ENCODE measurements at regions not wholly inside any gene's neighbourhood (a gene's known extent, or its start where the extent isn't known, plus 50 kb on each side); places are given as distances from the start of the nearest gene placed in this dataset.

DNA sequence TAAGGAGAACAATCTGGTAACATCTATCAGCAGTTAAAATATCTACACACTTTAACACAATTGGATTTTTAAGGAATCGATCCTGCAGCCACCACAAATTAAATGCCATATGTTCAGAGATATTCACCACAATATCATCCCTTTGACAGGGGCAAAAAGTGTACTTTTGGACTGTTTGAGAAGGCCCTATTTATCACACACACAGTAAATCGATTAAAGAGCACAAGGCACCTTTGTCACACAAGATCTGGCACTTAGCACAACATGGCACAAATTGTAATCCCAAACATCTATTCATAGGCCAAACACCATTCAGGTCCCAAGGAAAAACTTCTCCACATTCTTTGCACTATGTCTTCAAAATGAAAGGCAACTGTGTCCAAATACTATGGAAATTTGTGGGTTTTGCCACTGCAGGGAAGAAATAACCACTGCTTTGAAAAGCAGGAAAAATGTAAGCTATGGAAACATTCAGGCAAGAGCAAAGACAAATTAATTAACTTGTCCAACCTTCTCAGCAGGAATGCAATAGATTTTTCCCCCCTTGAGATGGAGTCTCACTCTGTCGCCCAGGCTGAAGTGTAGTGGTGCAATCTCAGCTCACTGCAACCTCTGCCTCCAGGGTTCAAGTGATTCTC is 282.5 kb upstream of the TMPO start:
- Histone ChIP-seq H3K27ac (ENCODE audit: low read depth, low read length) (no peak overlapping the region), H3K27me3 (ENCODE audit: control insufficient read depth, insufficient read depth, low read length) (no peaks in the 10 kb centered on the region), H3K4me3 (ENCODE audit: low read depth, low read length) (no peak overlapping the region), H3K9me3 (ENCODE audit: control insufficient read depth, insufficient read depth, low read length) (no peaks in the 10 kb centered on the region), H3K4me1 (ENCODE audit: control insufficient read depth, insufficient read depth, low read length) (no peaks in the 10 kb centered on the region), H3K36me3 (ENCODE audit: control insufficient read depth, insufficient read depth, low read length) (no peaks in the 10 kb centered on the region)
- no peak for DNase-seq (ENCODE audit: low read depth in 4 of 6, low spot score in 6 of 6)
- WGBS (ENCODE audit: insufficient coverage) = 37% methylated on average over 2 of the region's 3 CpGs

GRCh38 chr12:98235301-98235700 is 280.1 kb upstream of the TMPO start:
- Histone ChIP-seq H3K4me1 (ENCODE audit: control insufficient read depth, insufficient read depth, low read length) (no peaks in the 10 kb centered on the region), H3K9me3 (ENCODE audit: control insufficient read depth, insufficient read depth, low read length) (no peaks in the 10 kb centered on the region), H3K36me3 (ENCODE audit: control insufficient read depth, insufficient read depth, low read length) (no peaks in the 10 kb centered on the region), H3K27ac (ENCODE audit: low read depth, low read length) (no peak overlapping the region), H3K4me3 (ENCODE audit: low read depth, low read length) (no peak overlapping the region), H3K27me3 (ENCODE audit: control insufficient read depth, insufficient read depth, low read length) (no peaks in the 10 kb centered on the region)
- WGBS (ENCODE audit: insufficient coverage) = 100% methylated on average over 1 of the region's 2 CpGs
- no peak for DNase-seq (ENCODE audit: low read depth in 4 of 6, low spot score in 6 of 6)

GRCh38 chr12:98238515-98239130 is 276.8 kb upstream of the TMPO start:
- no peak overlapping the region for H3K4me3 ChIP-seq (ENCODE audit: low read depth, low read length)
- no peaks in the 10 kb centered on the region for H3K27me3 ChIP-seq (ENCODE audit: control insufficient read depth, insufficient read depth, low read length)
- H3K27ac ChIP-seq (ENCODE audit: low read depth, low read length) = no peak overlapping the region
- no peaks in the 10 kb centered on the region for H3K4me1 ChIP-seq (ENCODE audit: control insufficient read depth, insufficient read depth, low read length)
- 100% methylated on average over 1 of the region's 4 CpGs for WGBS (ENCODE audit: insufficient coverage)
- DNase-seq (ENCODE audit: low read depth in 4 of 6, low spot score in 6 of 6) = peak in 1 of 6 donors; percentile 5
- no peaks in the 10 kb centered on the region for H3K36me3 ChIP-seq (ENCODE audit: control insufficient read depth, insufficient read depth, low read length)
- no peaks in the 10 kb centered on the region for H3K9me3 ChIP-seq (ENCODE audit: control insufficient read depth, insufficient read depth, low read length)

DNA sequence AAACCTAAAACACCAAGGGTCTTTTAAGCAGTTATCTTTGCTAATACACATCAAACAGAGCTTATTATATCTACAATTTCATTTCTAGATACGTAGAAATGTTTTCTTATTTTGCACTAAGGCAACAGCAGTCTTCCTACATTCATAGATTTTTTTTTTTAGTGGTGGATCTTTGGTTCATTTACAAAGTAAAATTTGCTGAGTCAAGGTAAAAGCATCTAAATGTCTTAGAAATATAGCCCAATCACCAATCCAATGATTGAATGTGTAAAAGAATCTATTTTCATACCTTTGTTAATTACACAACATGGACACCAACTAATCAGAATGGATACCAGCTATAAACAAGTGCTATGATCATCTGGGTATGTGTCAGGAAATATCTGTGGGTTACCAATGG is 272.2 kb upstream of the TMPO start:
- WGBS (ENCODE audit: insufficient coverage) = no CpG with 5 or more reads among the region's 1 CpG
- Histone ChIP-seq H3K9me3 (ENCODE audit: control insufficient read depth, insufficient read depth, low read length) (no peaks in the 10 kb centered on the region), H3K36me3 (ENCODE audit: control insufficient read depth, insufficient read depth, low read length) (no peaks in the 10 kb centered on the region), H3K27me3 (ENCODE audit: control insufficient read depth, insufficient read depth, low read length) (no peaks in the 10 kb centered on the region), H3K4me3 (ENCODE audit: low read depth, low read length) (no peak overlapping the region), H3K27ac (ENCODE audit: low read depth, low read length) (no peak overlapping the region), H3K4me1 (ENCODE audit: control insufficient read depth, insufficient read depth, low read length) (no peaks in the 10 kb centered on the region)
- DNase-seq (ENCODE audit: low read depth in 4 of 6, low spot score in 6 of 6) = no peak

DNA sequence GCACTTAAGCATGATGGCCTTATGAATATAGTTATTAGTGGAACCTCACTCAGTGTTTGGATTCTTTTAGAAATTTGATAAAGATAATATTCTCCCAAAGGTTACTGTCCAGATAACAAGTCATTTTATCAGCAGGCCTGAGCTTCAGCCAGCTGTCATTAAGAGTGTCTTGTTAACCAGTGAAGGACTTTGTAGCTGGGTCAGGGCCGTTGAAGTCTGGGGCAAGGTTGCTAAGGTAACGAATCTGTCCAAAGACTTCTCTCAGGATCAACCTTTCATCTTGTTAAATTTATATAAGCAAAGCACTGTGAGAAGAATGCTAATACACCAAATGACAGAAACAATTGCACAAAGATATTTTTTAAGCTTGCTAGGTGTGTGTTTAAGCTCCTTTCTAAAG is 271.3 kb upstream of the TMPO start:
- WGBS (ENCODE audit: insufficient coverage) = no CpG with 5 or more reads among the region's 2 CpGs
- Histone ChIP-seq H3K27me3 (ENCODE audit: control insufficient read depth, insufficient read depth, low read length) (no peaks in the 10 kb centered on the region), H3K4me1 (ENCODE audit: control insufficient read depth, insufficient read depth, low read length) (no peaks in the 10 kb centered on the region), H3K4me3 (ENCODE audit: low read depth, low read length) (no peak overlapping the region), H3K9me3 (ENCODE audit: control insufficient read depth, insufficient read depth, low read length) (no peaks in the 10 kb centered on the region), H3K27ac (ENCODE audit: low read depth, low read length) (no peak overlapping the region), H3K36me3 (ENCODE audit: control insufficient read depth, insufficient read depth, low read length) (no peaks in the 10 kb centered on the region)
- DNase-seq (ENCODE audit: low read depth in 4 of 6, low spot score in 6 of 6) = peak in 1 of 6 donors; percentile 69

DNA sequence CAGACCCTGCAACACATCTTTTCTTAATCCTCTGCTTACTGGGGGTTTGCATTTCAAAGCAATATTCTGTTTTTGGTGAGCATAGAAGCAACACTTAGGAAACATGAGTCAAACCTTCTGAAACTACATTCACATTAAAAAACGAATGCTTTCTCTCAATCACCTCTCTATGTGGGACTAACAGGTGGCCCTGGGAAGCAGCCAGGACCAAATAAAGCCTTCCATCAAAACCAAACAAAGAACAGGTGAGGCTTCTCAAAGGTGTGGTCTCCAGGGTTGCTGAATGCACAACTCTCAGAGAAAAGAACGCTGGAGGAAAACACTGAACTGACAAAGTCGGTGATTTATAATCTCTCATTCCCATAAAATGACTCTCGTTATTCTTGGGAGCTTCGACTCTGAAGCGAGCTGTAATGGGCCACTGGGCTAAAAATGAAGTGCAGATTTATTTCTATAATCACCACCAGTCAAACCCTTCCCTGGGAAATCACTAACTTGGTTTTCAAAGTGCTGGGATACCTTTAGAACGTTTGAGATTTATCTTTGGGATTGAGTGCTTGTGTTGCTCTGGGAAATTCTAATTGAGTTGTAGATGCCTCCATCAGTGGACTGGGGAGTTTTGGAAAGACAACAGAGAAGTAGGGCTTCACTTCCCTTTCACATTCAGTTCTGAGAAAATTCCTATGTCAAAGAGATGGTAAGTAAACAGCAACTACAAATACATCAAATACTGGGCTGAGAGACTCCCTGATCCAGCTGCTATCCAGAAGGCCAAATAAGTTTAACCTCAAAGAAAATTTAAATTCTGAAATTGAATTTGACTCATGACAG is 262.0 kb upstream of the TMPO start:
- Histone ChIP-seq H3K27me3 (ENCODE audit: control insufficient read depth, insufficient read depth, low read length) (no peaks in the 10 kb centered on the region), H3K27ac (ENCODE audit: low read depth, low read length) (no peak overlapping the region), H3K9me3 (ENCODE audit: control insufficient read depth, insufficient read depth, low read length) (no peaks in the 10 kb centered on the region), H3K4me3 (ENCODE audit: low read depth, low read length) (no peak overlapping the region), H3K36me3 (ENCODE audit: control insufficient read depth, insufficient read depth, low read length) (no peaks in the 10 kb centered on the region), H3K4me1 (ENCODE audit: control insufficient read depth, insufficient read depth, low read length) (no peaks in the 10 kb centered on the region)
- WGBS (ENCODE audit: insufficient coverage) = 57% methylated on average over 1 of the region's 7 CpGs
- peak in 1 of 6 donors; percentile 39 for DNase-seq (ENCODE audit: low read depth in 4 of 6, low spot score in 6 of 6)

GRCh38 chr12:98256830-98257229 is 258.6 kb upstream of the TMPO start:
- no peaks in the 10 kb centered on the region for H3K36me3 ChIP-seq (ENCODE audit: control insufficient read depth, insufficient read depth, low read length)
- WGBS (ENCODE audit: insufficient coverage) = 100% methylated on average over 1 of the region's 1 CpG
- no peak for DNase-seq (ENCODE audit: low read depth in 4 of 6, low spot score in 6 of 6)

GRCh38 chr12:98259693-98260092 is 255.7 kb upstream of the TMPO start:
- Histone ChIP-seq H3K36me3 (ENCODE audit: control insufficient read depth, insufficient read depth, low read length) (no peaks in the 10 kb centered on the region), H3K4me1 (ENCODE audit: control insufficient read depth, insufficient read depth, low read length) (no peaks in the 10 kb centered on the region), H3K9me3 (ENCODE audit: control insufficient read depth, insufficient read depth, low read length) (no peaks in the 10 kb centered on the region), H3K27me3 (ENCODE audit: control insufficient read depth, insufficient read depth, low read length) (no peaks in the 10 kb centered on the region), H3K27ac (ENCODE audit: low read depth, low read length) (no peak overlapping the region), H3K4me3 (ENCODE audit: low read depth, low read length) (no peak overlapping the region)
- WGBS (ENCODE audit: insufficient coverage) = 50% methylated on average over 2 of the region's 5 CpGs
- peak in 1 of 6 donors; percentile 47 for DNase-seq (ENCODE audit: low read depth in 4 of 6, low spot score in 6 of 6)

More at GRCh38 chr12:98256830-98257229, 258.6 kb upstream of the TMPO start:
- Histone ChIP-seq H3K4me3 (ENCODE audit: low read depth, low read length) (no peak overlapping the region), H3K27me3 (ENCODE audit: control insufficient read depth, insufficient read depth, low read length) (no peaks in the 10 kb centered on the region), H3K9me3 (ENCODE audit: control insufficient read depth, insufficient read depth, low read length) (no peaks in the 10 kb centered on the region), H3K27ac (ENCODE audit: low read depth, low read length) (no peak overlapping the region), H3K4me1 (ENCODE audit: control insufficient read depth, insufficient read depth, low read length) (no peaks in the 10 kb centered on the region)

- Histone ChIP-seq H3K4me1 (ENCODE audit: control insufficient read depth, insufficient read depth, low read length) (no peaks in the 10 kb centered on the region), H3K27me3 (ENCODE audit: control insufficient read depth, insufficient read depth, low read length) (no peaks in the 10 kb centered on the region), H3K9me3 (ENCODE audit: control insufficient read depth, insufficient read depth, low read length) (no peaks in the 10 kb centered on the region), H3K27ac (ENCODE audit: low read depth, low read length) (no peak overlapping the region), H3K4me3 (ENCODE audit: low read depth, low read length) (no peak overlapping the region), H3K36me3 (ENCODE audit: control insufficient read depth, insufficient read depth, low read length) (no peaks in the 10 kb centered on the region)
- DNase-seq (ENCODE audit: low read depth in 4 of 6, low spot score in 6 of 6) = no peak
- 91% methylated on average over 4 of the region's 5 CpGs for WGBS (ENCODE audit: insufficient coverage)
These were observed 255.1 kb upstream of the TMPO start for GRCh38 chr12:98260276-98260675.
